Natural killer cell (primary cell): ENCODE measurements at regions not wholly inside any gene's neighbourhood (a gene's known extent, or its start where the extent isn't known, plus 50 kb on each side); places are given as distances from the start of the nearest gene placed in this dataset.

ENCODE experiments used
- ATAC-seq, 3 donors: fragments of 150-1000 bp in 2 of 3; fragments of 200-7000 bp in 1 of 3; cut with Tn5 transposase; 1 replicate in 1 of 3; 2 replicates in 2 of 3; pipeline ENCODE4 v1.10.0; 2021; ENCODE audit warnings: mild to moderate bottlenecking in 2 of 3, moderate library complexity in 2 of 3
- DNase-seq, 2 donors: peaks; one replicate each; pipeline versions ENCODE4 v3.0.0 to v3.0.0-alpha.2; 2013 to 2021; ENCODE audit warnings: mixed read lengths in 1 of 2
- H3K27ac ChIP-seq: one replicate; pipeline ENCODE4 v1.5.1; 2013; ENCODE audit warnings: mild to moderate bottlenecking, low read length
- H3K27me3 ChIP-seq: one replicate; pipeline ENCODE4 v1.6.1; 2013; ENCODE audit warnings: low read length; ENCODE audit not compliant: control insufficient read depth, insufficient read depth
- H3K36me3 ChIP-seq: one replicate; pipeline ENCODE4 v1.6.1; 2013; ENCODE audit warnings: low read length; ENCODE audit not compliant: control insufficient read depth, insufficient read depth
- H3K4me1 ChIP-seq: one replicate; pipeline ENCODE4 v1.6.1; 2013; ENCODE audit warnings: low read length; ENCODE audit not compliant: control insufficient read depth, insufficient read depth
- H3K4me3 ChIP-seq: one replicate; pipeline ENCODE4 v1.5.1; 2013; ENCODE audit warnings: low read length
- H3K9me3 ChIP-seq: one replicate; pipeline ENCODE4 v1.6.1; 2013; ENCODE audit warnings: low read length; ENCODE audit not compliant: control insufficient read depth, insufficient read depth
- H3K27ac Mint-ChIP-seq, 2 donors: one replicate each; pipeline ENCODE4 v1.8.0; 2022; ENCODE audit warnings: mild to moderate bottlenecking in 2 of 2, mixed read lengths in 2 of 2, moderate library complexity in 1 of 2
- H3K27me3 Mint-ChIP-seq, 2 donors: one replicate each; pipeline ENCODE4 v1.8.0; 2022; ENCODE audit warnings: low read depth in 2 of 2, mixed read lengths in 2 of 2
- H3K36me3 Mint-ChIP-seq: one replicate; pipeline ENCODE4 v1.8.0; 2022; ENCODE audit warnings: mixed read lengths
- H3K4me1 Mint-ChIP-seq, 2 donors: one replicate each; pipeline ENCODE4 v1.8.0; 2022; ENCODE audit warnings: mixed read lengths in 2 of 2
- H3K4me3 Mint-ChIP-seq: one replicate; pipeline ENCODE4 v1.8.0; 2022; ENCODE audit warnings: mild to moderate bottlenecking, moderate library complexity, mixed read lengths
- H3K9me3 Mint-ChIP-seq, 2 donors: one replicate each; pipeline ENCODE4 v1.8.0; 2022; ENCODE audit warnings: mixed read lengths in 2 of 2
- WGBS: methylation state at CpG from one replicate; pipeline ENCODE4 v1.1.7; 2013; ENCODE audit warnings: missing lambda C conversion rate; ENCODE audit not compliant: insufficient coverage; 5-methylcytosine and 5-hydroxymethylcytosine counted together
- intact Hi-C: fragments of 100-400 bp; cut with micrococcal nuclease; formaldehyde crosslinking; loops from one replicate; pipeline ENCODE4 v1.14.2; 2022
- TF ChIP-seq, protein P1 (sequence below): fragments of 200-600 bp; IDR thresholded peaks from one replicate; pipeline ENCODE4 v1.8.0; 2022; ENCODE audit warnings: antibody characterized with exemption

DNA sequence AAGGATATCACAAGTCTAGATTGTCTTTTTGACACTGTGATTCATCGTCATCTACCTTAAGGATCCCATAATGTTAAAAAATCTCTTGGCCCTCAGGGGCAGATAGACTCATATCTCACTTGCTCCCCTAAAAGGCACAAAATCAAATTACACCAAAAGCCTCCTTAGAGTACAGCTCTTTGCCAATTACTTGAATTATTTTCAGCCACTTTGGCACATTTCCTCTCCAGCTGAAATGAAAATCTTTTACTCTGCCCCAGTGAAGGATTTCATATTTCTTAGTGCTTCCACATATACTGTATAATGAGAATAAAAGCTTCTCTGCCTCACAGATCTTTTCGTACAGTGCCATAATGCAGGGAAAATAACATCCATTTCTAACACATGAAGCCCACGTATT lies 190.7 kb upstream of the GBE1 start:
- Histone ChIP-seq H3K27ac (no peak overlapping the region), H3K36me3 (no peaks in the 10 kb centered on the region), H3K27me3 (no peaks in the 10 kb centered on the region), H3K4me3 (no peak overlapping the region), H3K4me1 (no peaks in the 10 kb centered on the region), H3K9me3 (no peaks in the 10 kb centered on the region)
- no peak for DNase-seq
- peaks cover 2 to 5% of the 10 kb centered on the region in 2 donors for H3K9me3 Mint-ChIP-seq
- WGBS, result 88% methylated on average over 3 of the region's 3 CpGs
- H3K27me3 Mint-ChIP-seq, result no peaks in the 10 kb centered on the region
- intact Hi-C loops, result no loop called here
- H3K36me3 Mint-ChIP-seq, result no peaks in the 10 kb centered on the region
- no peak for ATAC-seq
- no peak overlapping the region for H3K27ac Mint-ChIP-seq
- TF ChIP-seq, protein P1, sequence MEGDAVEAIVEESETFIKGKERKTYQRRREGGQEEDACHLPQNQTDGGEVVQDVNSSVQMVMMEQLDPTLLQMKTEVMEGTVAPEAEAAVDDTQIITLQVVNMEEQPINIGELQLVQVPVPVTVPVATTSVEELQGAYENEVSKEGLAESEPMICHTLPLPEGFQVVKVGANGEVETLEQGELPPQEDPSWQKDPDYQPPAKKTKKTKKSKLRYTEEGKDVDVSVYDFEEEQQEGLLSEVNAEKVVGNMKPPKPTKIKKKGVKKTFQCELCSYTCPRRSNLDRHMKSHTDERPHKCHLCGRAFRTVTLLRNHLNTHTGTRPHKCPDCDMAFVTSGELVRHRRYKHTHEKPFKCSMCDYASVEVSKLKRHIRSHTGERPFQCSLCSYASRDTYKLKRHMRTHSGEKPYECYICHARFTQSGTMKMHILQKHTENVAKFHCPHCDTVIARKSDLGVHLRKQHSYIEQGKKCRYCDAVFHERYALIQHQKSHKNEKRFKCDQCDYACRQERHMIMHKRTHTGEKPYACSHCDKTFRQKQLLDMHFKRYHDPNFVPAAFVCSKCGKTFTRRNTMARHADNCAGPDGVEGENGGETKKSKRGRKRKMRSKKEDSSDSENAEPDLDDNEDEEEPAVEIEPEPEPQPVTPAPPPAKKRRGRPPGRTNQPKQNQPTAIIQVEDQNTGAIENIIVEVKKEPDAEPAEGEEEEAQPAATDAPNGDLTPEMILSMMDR, result no peak
- no peaks in the 10 kb centered on the region for H3K4me1 Mint-ChIP-seq
- H3K4me3 Mint-ChIP-seq, result no peak overlapping the region

- no peak for ATAC-seq
- no peaks in the 10 kb centered on the region for H3K27me3 Mint-ChIP-seq
- Histone ChIP-seq H3K27me3 (no peaks in the 10 kb centered on the region), H3K4me3 (no peak overlapping the region), H3K9me3 (no peaks in the 10 kb centered on the region), H3K4me1 (no peaks in the 10 kb centered on the region), H3K27ac (no peak overlapping the region), H3K36me3 (no peaks in the 10 kb centered on the region)
- no peak overlapping the region for H3K4me3 Mint-ChIP-seq
- peaks cover 2 to 6% of the 10 kb centered on the region in 2 donors for H3K9me3 Mint-ChIP-seq
- TF ChIP-seq, protein P1, result no peak
- no peak for DNase-seq
- H3K27ac Mint-ChIP-seq, result no peak overlapping the region
- intact Hi-C loops, result no loop called here
- WGBS, result 97% methylated on average over 4 of the region's 4 CpGs
- no peaks in the 10 kb centered on the region for H3K36me3 Mint-ChIP-seq
- H3K4me1 Mint-ChIP-seq, result no peaks in the 10 kb centered on the region
Measured at GRCh38 chr3:81951636-81952035, 190.2 kb upstream of the GBE1 start.

DNA sequence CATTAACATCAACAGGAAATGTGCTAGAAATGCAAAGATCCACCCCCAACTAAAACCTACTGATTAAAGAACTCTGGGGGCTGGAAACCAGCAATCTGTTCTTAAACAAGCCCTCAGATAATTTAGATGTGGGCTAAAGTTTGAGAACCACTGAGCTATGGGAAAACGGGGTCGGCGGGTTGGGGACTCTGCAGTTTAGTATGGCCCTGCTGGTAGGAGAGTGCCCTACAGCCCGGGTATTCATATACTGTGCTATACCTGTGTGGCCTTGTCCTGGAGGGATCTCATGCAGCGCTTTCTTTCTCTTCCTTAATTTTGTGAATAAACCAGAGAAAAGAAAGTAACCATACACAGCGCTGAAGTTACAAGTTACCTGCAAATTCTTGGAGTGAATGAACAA lies 189.7 kb upstream of the GBE1 start:
- Histone ChIP-seq H3K36me3 (no peaks in the 10 kb centered on the region), H3K27me3 (no peaks in the 10 kb centered on the region), H3K4me3 (no peak overlapping the region), H3K9me3 (peaks cover 2% of the 10 kb centered on the region), H3K27ac (no peak overlapping the region), H3K4me1 (no peaks in the 10 kb centered on the region)
- Mint-ChIP-seq H3K36me3 (no peaks in the 10 kb centered on the region), H3K4me1 (no peaks in the 10 kb centered on the region), H3K27ac (no peak overlapping the region), H3K9me3 (peaks cover under 1 to 5% of the 10 kb centered on the region in 2 donors), H3K4me3 (no peak overlapping the region), H3K27me3 (no peaks in the 10 kb centered on the region)
- intact Hi-C loops, result no loop called here
- ATAC-seq (no peak), DNase-seq (no peak)
- TF ChIP-seq, protein P1, result no peak
- 96% methylated on average over 5 of the region's 6 CpGs for WGBS

DNA sequence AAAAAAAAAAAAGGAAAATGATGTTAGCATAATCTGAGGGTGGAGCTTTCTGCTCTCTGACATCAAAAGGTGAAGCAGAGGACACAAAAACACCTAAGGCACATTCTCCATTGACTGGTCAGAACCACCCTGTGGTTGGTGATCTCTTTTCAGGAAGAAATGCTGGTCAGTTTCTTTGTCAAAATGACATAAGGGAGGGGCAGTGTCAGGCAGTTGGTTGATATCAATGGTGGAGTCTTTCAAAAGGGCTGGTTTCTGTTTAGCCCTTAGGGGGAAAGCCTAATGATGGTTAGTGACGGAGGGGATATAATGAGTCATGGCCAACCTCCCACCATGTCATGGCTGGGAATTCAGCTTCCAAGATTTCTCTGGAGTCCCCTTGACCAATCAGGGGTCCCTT lies 185.9 kb upstream of the GBE1 start:
- Histone ChIP-seq H3K27ac (no peak overlapping the region), H3K4me1 (no peaks in the 10 kb centered on the region), H3K4me3 (no peak overlapping the region), H3K27me3 (no peaks in the 10 kb centered on the region), H3K9me3 (peaks cover 8% of the 10 kb centered on the region), H3K36me3 (no peaks in the 10 kb centered on the region)
- TF ChIP-seq, protein P1, result no peak
- Mint-ChIP-seq H3K36me3 (peaks cover 18% of the 10 kb centered on the region), H3K27ac (no peak overlapping the region), H3K27me3 (no peaks in the 10 kb centered on the region), H3K4me1 (no peaks in the 10 kb centered on the region), H3K9me3 (peaks cover 10 to 13% of the 10 kb centered on the region in 2 donors), H3K4me3 (no peak overlapping the region)
- intact Hi-C loops, result no loop called here
- WGBS, result 78% methylated on average over 1 of the region's 1 CpG
- ATAC-seq (no peak), DNase-seq (no peak)
